Vagina (tissue), 2 donors: ENCODE measurements at regions not wholly inside any gene's neighbourhood (a gene's known extent, or its start where the extent isn't known, plus 50 kb on each side); places are given as distances from the start of the nearest gene placed in this dataset.

ENCODE experiments used
- DNase-seq, 2 donors: peaks; one replicate each; pipeline ENCODE4 v3.0.0-alpha.2; 2017; ENCODE audit errors: extremely low spot score in 2 of 2
- H3K27ac ChIP-seq: fragments of 200-600 bp; sonication (generic); one replicate; pipeline ENCODE4 v1.5.1; 2019
- H3K27me3 ChIP-seq: fragments of 200-600 bp; sonication (generic); one replicate; pipeline ENCODE4 v1.5.1; 2019
- H3K36me3 ChIP-seq, 2 donors: fragments of 200-600 bp; sonication (generic); one replicate each; pipeline ENCODE4 v1.5.1; 2017 to 2019
- H3K4me1 ChIP-seq: fragments of 200-600 bp; sonication (generic); one replicate; pipeline ENCODE4 v1.5.1; 2019
- H3K4me3 ChIP-seq, 2 donors: fragments of 200-600 bp; sonication (generic); 1 replicate in 1 of 2; 2 replicates in 1 of 2; pipeline ENCODE4 v1.5.1; 2016 to 2019
- H3K9me3 ChIP-seq: fragments of 200-600 bp; sonication (generic); one replicate; pipeline ENCODE4 v1.5.1; 2019
- CTCF ChIP-seq, 3 experiments: fragments of 450-650 bp in 2 of 3; fragments of 200-600 bp in 1 of 3; sonication (generic) in 1 of 3; IDR thresholded peaks; one replicate each; pipeline ENCODE4 v1.5.1; 2017 to 2019; ENCODE audit warnings: antibody characterized with exemption in 3 of 3, mild to moderate bottlenecking in 2 of 3, moderate library complexity in 2 of 3
- POLR2A ChIP-seq, 2 donors: fragments of 450-650 bp; IDR thresholded peaks; one replicate each; pipeline ENCODE4 v1.6.1; 2017; ENCODE audit warnings: antibody characterized with exemption in 2 of 2, mild to moderate bottlenecking in 2 of 2, moderate library complexity in 2 of 2
- POLR2AphosphoS5 ChIP-seq, 2 donors: sonication (generic); formaldehyde crosslinking; IDR thresholded peaks; one replicate each; pipeline ENCODE4 v1.9.0; 2017; ENCODE audit warnings: antibody characterized with exemption in 2 of 2, mild to moderate bottlenecking in 2 of 2, low read depth in 1 of 2; ENCODE audit not compliant: insufficient read depth in 1 of 2
- intact Hi-C: fragments of 100-400 bp; cut with DNase I; formaldehyde crosslinking; loops from one replicate; pipeline ENCODE4 v1.15.1; 2023

- no peaks in the 10 kb centered on the region for H3K27me3 ChIP-seq
- H3K9me3 ChIP-seq, result no peaks in the 10 kb centered on the region
- H3K36me3 ChIP-seq, result no peaks in the 10 kb centered on the region
- H3K27ac ChIP-seq, result no peak overlapping the region
- H3K4me1 ChIP-seq, result no peaks in the 10 kb centered on the region
- intact Hi-C loops, result no loop called here
- H3K4me3 ChIP-seq, result no peak overlapping the region
- TF ChIP-seq POLR2AphosphoS5 (IDR thresholded peaks at IDR 0.05; ENCODE audit: insufficient read depth in 1 of 2, low read depth in 1 of 2) (no peak), CTCF (IDR thresholded peaks at IDR 0.05) (no peak), POLR2A (IDR thresholded peaks at IDR 0.05) (no peak)
- no peak for DNase-seq
Observed at GRCh38 chr2:147325990-147326389, 518.8 kb upstream of the ACVR2A start.

GRCh38 chr2:147320146-147320545 lies 524.7 kb upstream of the ACVR2A start:
- no peaks in the 10 kb centered on the region for H3K9me3 ChIP-seq
- H3K4me1 ChIP-seq, result no peaks in the 10 kb centered on the region
- TF ChIP-seq POLR2A (IDR thresholded peaks at IDR 0.05), result no peak
- TF ChIP-seq POLR2AphosphoS5 (IDR thresholded peaks at IDR 0.05; ENCODE audit: insufficient read depth in 1 of 2, low read depth in 1 of 2), result no peak
- no peak for TF ChIP-seq CTCF (IDR thresholded peaks at IDR 0.05)
- H3K27ac ChIP-seq, result no peak overlapping the region
- H3K4me3 ChIP-seq, result no peak overlapping the region
- H3K36me3 ChIP-seq, result no peaks in the 10 kb centered on the region
- intact Hi-C loops, result no loop called here
- H3K27me3 ChIP-seq, result no peaks in the 10 kb centered on the region
- no peak for DNase-seq

- Histone ChIP-seq H3K36me3 (no peaks in the 10 kb centered on the region), H3K4me3 (no peak overlapping the region), H3K27me3 (no peaks in the 10 kb centered on the region), H3K4me1 (no peaks in the 10 kb centered on the region), H3K27ac (no peak overlapping the region), H3K9me3 (no peaks in the 10 kb centered on the region)
- DNase-seq, result no peak
- TF ChIP-seq POLR2A (IDR thresholded peaks at IDR 0.05) (no peak), CTCF (IDR thresholded peaks at IDR 0.05) (no peak), POLR2AphosphoS5 (IDR thresholded peaks at IDR 0.05; ENCODE audit: insufficient read depth in 1 of 2, low read depth in 1 of 2) (no peak)
- intact Hi-C loops, result no loop called here
Observed at GRCh38 chr2:147311058-147311430, 533.8 kb upstream of the ACVR2A start.

- DNase-seq, result no peak
- Histone ChIP-seq H3K4me1 (no peaks in the 10 kb centered on the region), H3K9me3 (no peaks in the 10 kb centered on the region), H3K27me3 (no peaks in the 10 kb centered on the region), H3K27ac (no peak overlapping the region), H3K36me3 (no peaks in the 10 kb centered on the region), H3K4me3 (no peak overlapping the region)
- TF ChIP-seq CTCF (IDR thresholded peaks at IDR 0.05) (no peak), POLR2A (IDR thresholded peaks at IDR 0.05) (no peak), POLR2AphosphoS5 (IDR thresholded peaks at IDR 0.05; ENCODE audit: insufficient read depth in 1 of 2, low read depth in 1 of 2) (no peak)
- intact Hi-C loops, result no loop called here
Observed at GRCh38 chr2:147310335-147311057, 534.3 kb upstream of the ACVR2A start.

GRCh38 chr2:147297820-147298219 lies 547.0 kb upstream of the ACVR2A start:
- Histone ChIP-seq H3K27me3 (no peaks in the 10 kb centered on the region), H3K27ac (no peak overlapping the region), H3K4me3 (no peak overlapping the region), H3K4me1 (peaks cover 6% of the 10 kb centered on the region), H3K36me3 (no peaks in the 10 kb centered on the region), H3K9me3 (no peaks in the 10 kb centered on the region)
- no peak for DNase-seq
- TF ChIP-seq POLR2A (IDR thresholded peaks at IDR 0.05), result no peak
- TF ChIP-seq CTCF (IDR thresholded peaks at IDR 0.05), result no peak
- no peak for TF ChIP-seq POLR2AphosphoS5 (IDR thresholded peaks at IDR 0.05; ENCODE audit: insufficient read depth in 1 of 2, low read depth in 1 of 2)
- intact Hi-C loops, result no loop called here
